Upper lobe of left lung (tissue), 4 donors: ENCODE measurements at regions not wholly inside any gene's neighbourhood (a gene's known extent, or its start where the extent isn't known, plus 50 kb on each side); places are given as distances from the start of the nearest gene placed in this dataset.

ENCODE experiments used
- EP300 ChIP-seq, 4 donors: sonication (generic); formaldehyde crosslinking; IDR thresholded peaks; one replicate each; pipeline ENCODE4 v1.5.1; 2017; ENCODE audit warnings: antibody characterized with exemption in 4 of 4, control low read depth in 2 of 4
- POLR2A ChIP-seq, 4 donors: fragments of 450-650 bp; IDR thresholded peaks; one replicate each; pipeline ENCODE4 v1.5.1; 2016 to 2017; ENCODE audit warnings: antibody characterized with exemption in 4 of 4, mild to moderate bottlenecking in 2 of 4
- POLR2AphosphoS5 ChIP-seq, 2 donors: sonication (generic); formaldehyde crosslinking; IDR thresholded peaks; one replicate each; pipeline ENCODE4 v1.5.1; 2017; ENCODE audit warnings: antibody characterized with exemption in 2 of 2
- TF ChIP-seq, protein P1 (sequence below), 6 experiments: fragments of 450-650 bp in 4 of 6; fragments of 200-600 bp in 2 of 6; sonication (generic) in 2 of 6; IDR thresholded peaks; one replicate each; pipeline ENCODE4 v1.5.1; 2016 to 2019; ENCODE audit warnings: antibody characterized with exemption in 6 of 6

DNA sequence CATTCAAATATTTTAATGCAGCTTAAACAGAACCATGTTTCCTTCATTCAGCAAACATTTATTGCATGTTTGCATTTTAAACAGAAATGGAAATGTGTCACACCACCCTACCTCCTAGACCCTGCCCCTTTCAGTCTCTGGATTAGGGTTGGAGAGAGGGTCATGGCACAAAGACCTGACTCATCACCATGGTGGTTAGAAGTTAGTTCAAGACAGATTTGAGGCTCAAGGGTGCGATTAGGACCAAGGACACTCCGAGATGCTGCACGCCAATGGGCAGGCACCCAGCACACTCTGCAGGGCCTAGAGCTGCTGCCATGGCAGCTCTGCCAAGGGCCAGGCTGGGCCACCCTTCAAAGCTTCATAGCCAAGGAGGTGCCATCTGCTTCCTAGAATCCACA is 86.9 kb downstream of the NAV1 start:
- TF ChIP-seq, protein P1, sequence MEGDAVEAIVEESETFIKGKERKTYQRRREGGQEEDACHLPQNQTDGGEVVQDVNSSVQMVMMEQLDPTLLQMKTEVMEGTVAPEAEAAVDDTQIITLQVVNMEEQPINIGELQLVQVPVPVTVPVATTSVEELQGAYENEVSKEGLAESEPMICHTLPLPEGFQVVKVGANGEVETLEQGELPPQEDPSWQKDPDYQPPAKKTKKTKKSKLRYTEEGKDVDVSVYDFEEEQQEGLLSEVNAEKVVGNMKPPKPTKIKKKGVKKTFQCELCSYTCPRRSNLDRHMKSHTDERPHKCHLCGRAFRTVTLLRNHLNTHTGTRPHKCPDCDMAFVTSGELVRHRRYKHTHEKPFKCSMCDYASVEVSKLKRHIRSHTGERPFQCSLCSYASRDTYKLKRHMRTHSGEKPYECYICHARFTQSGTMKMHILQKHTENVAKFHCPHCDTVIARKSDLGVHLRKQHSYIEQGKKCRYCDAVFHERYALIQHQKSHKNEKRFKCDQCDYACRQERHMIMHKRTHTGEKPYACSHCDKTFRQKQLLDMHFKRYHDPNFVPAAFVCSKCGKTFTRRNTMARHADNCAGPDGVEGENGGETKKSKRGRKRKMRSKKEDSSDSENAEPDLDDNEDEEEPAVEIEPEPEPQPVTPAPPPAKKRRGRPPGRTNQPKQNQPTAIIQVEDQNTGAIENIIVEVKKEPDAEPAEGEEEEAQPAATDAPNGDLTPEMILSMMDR (IDR thresholded peaks at IDR 0.05), result no peak
- no peak for TF ChIP-seq POLR2AphosphoS5 (IDR thresholded peaks at IDR 0.05)
- no peak for TF ChIP-seq POLR2A (IDR thresholded peaks at IDR 0.05)
- no peak for TF ChIP-seq EP300 (IDR thresholded peaks at IDR 0.05)
